ENCODE measurements at regions not wholly inside any gene's neighbourhood (a gene's known extent, or its start where the extent isn't known, plus 50 kb on each side); places are given as distances from the start of the nearest gene placed in this dataset.

DNA sequence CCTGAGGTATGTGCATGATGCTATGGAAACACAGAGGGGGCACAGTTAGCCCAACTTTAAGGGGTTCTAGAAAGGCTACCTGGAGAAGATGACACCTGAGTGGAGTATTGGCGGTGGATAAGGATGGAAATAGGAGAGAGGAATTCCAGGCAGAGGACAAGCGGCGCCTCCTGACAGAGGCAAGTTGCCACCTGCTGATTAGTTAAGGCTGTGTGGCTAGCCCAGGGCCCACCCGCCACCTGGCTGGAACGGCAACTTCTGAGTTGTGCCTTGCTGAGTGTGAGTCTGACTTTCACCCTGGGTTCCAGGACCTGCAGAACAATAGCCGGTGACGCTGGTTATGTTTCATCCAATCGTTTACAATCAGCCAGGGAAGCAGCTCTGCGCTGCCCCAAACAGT, 126.9 kb upstream of the LMO4 start:
- TF ChIP-seq CTCF (IDR thresholded peaks at IDR 0.05): no peak
- TF ChIP-seq TEAD4 (IDR thresholded peaks at IDR 0.05; ENCODE audit: borderline replicate concordance, insufficient read depth): no peak
- TF ChIP-seq MEF2A (IDR thresholded peaks at IDR 0.05; ENCODE audit: borderline replicate concordance, low read depth): no peak
- TF ChIP-seq POLR2AphosphoS5 (IDR thresholded peaks at IDR 0.05; ENCODE audit: low read depth, low read length): no peak

Data from SK-N-SH (cell line).